CD4-positive, alpha-beta T cell treated with Interleukin-12 subunit alpha and Interleukin-12 subunit beta, for 1 hour (primary cell): ENCODE measurements at regions not wholly inside any gene's neighbourhood (a gene's known extent, or its start where the extent isn't known, plus 50 kb on each side); places are given as distances from the start of the nearest gene placed in this dataset.
"Not testable (repeated sequence)": the region's sequence is repeated elsewhere in the genome, so short reads cannot be mapped to it uniquely, and the experiment has no call there.

ENCODE experiments used
- DNase-seq: peaks from one replicate; pipeline ENCODE4 v3.0.0-alpha.2; 2020

DNA sequence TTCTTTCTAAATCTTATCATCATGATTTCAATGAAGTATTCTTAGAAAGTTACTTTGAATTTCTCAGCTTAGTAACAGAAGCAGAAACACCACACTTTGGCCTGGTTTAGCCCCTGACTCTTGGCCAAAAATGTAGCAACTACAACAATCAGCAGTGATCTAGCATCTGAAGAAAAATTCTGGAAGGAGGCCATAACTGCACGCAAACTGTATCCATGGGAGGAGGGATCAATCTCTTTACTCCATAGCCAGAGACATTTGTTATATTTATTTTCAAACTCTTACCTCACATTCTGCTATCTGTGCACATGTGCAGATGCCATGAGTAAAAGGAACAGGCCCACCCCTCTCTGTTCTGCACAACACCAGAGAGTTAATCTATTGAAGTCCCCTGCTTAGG lies 251.0 kb upstream of the P2RY1 start:
- DNase-seq, result no peak

DNA sequence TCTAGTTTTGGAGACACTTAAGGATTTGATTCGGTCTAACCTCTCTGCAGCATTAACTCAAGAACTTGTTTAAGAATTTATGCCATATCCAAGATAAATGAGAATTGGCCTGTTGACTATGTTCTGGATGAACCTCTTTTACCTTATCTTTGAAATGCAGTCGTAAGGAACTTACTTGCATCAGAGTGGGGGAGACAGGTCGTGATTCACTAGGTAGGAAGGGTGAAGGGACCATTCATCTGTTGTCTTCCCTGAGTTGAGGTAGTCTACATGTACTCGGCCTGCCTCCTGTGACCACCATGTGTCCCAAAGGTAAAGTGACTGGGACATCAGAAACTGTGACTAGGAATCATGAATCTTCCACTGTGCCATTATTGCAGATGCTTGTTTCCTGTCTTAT lies 248.0 kb upstream of the P2RY1 start:
- no peak for DNase-seq

DNA sequence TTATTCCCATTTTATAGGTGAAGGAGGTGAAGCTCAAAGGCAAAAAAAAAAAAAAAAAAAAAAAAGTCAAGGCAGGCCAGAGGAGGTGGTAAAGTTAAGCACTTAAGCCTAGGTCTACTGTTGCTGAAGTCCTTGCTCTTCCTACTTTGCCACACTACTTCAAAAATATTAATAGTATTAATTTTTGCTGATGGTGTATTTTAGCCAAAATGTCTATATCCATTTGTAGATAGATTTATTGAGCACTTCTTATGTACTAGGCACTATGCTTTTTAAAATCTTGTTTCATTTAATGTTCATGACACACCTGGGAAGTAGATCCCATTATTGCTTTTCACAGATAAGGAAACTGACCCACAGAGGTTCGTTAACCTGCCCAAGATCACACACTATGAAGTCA lies 247.1 kb upstream of the P2RY1 start:
- no peak for DNase-seq

DNA sequence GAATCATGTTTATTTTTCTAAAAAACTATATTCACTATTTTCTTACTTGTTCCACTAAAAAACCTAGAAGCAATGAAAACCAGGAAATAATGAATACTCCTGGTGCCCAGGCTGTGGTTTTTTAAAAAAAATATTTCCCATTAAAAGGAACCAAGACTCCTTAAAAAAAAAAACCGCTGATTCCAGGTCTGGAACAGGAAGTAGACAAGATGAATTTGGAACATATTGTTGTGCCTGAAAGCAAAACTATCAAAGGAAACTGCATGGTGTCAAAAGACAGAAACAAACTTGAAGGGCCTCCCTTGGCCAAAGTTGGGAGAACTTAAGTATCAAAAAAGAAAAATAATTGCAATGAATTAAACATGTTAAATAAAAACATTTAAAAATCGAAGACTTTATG lies 245.3 kb upstream of the P2RY1 start:
- DNase-seq, result no peak

DNA sequence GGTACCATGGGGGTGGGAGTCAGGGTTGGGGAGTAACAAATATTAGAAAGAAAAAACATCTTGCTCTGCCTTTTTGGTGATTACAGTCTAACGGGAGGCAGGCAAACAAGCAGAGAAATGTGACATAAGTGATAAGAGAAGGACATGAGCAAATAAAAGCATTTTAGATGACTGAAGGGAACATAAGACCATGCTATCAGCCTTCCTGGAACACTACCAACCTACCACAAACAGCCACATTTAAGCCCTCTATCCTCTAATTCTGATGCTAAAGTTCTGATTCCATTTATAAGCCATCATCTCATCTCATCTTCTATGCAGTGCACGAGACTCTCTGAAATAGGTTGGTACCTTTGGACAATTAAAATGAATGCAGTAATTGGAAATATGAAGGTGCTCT lies 243.4 kb upstream of the P2RY1 start:
- DNase-seq, result no peak

DNA sequence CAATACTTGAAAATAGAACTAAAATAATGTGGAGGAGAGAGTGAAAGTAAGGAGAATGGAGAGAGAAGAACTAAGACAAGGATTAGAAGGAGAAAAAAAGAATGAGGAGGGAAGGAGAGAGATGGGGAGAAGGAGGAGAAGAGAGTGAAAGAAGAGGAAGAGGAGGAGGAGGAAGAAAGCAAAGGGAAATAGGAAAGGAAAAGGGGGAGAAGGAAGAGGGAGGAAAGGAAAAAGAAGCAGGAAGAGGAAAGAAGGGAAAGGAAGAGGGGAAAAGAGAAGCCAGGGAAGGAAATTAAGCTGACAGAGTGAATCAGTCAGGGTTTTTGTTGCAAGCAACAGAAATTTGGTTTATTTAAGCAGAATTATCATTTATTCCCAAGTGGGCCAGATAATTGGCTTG lies 241.7 kb upstream of the P2RY1 start:
- DNase-seq, result no peak

DNA sequence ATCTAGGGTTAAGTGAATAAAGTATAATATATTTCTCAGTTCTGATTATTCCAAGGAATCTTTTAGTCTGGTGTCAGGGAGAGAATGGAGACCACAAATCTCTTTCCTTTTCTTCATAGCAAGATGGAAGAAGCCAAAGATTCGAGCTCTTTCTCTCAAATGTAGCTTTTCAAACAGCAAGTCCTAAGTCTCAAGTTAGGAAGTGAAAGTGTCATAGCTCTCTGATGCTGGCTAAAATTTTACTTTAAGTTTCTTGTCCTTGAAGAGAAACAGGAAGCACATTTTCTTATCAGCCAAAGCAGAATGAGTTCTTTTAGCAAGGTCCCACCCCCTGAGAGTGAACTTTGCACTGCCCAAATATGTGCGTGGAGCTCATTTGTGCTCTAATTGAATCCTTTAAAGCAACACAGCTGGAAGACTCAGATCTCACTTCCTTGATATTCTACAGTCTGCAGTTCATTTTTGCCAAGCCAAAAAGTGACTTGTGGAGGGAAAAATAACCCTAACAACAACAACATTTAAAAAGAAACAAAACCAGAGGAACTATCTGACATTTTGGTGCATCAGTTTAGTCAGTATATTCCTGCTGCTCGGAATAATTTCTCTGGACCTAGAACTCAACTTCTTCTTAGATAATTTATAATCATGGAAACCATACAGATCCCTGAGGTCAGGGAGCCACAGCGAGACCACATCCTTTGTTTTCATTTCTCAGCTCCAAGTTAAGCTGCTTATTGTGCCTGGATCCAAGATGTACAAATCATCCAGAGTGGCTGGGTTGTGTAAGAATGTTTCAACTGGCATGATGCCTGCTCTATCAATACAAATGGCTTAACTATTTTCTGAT lies 238.7 kb upstream of the P2RY1 start:
- peak; percentile 1 for DNase-seq

DNA sequence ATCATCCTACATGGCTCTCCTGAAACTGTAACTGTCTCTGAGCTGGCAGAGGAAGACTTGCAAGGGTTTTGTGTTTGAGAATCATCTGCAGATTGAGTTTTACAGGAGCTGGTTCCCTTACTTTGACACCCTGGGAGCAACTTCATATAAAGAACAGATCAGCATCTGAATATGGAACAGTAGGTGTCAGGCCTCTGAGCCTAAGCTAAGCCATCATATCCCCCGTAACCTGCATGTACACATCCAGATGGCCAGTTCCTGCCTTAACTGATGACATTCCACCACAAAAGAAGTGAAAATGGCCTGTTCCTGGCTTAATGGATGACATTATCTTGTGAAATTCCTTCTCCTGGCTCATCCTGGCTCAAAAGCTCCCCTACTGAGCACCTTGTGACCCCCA lies 238.1 kb upstream of the P2RY1 start:
- not testable (repeated sequence) for DNase-seq

DNA sequence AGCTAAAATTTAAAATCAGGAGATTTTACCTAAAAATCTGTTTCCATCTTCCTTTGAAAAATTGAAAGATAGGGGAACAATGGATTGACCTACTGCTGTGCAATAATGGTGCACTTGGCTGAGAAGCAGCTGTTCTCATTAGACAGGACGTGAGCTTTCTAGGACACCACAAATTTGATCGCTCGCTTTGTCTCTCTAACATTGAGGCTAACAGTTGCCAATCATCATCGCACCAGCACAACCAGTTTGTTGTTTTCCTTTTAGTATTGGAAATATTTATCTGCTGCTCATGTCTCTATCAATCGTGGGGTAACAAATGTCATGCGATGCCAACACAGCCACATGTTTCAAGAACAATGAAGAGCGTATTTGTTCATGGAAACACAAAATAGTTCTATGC lies 228.8 kb upstream of the P2RY1 start:
- no peak for DNase-seq

DNA sequence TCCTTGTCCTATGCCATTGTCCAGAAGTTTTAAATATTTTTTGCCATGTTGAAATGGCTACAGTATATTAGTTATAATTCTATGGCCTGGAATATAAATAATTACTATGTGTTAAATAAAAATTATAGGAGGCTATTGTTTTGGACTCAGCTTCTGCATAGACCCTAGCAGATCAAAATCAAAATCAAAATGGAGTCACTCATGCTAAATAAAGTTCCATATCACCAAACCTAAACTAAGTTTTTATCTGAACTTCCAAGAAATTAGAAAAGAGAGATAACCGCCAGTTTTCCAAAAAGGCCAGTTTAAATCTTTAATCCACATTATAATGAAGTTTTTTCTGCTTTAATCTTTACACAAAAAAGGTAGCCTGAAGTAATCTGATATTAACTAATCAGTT lies 227.8 kb upstream of the P2RY1 start:
- no peak for DNase-seq

DNA sequence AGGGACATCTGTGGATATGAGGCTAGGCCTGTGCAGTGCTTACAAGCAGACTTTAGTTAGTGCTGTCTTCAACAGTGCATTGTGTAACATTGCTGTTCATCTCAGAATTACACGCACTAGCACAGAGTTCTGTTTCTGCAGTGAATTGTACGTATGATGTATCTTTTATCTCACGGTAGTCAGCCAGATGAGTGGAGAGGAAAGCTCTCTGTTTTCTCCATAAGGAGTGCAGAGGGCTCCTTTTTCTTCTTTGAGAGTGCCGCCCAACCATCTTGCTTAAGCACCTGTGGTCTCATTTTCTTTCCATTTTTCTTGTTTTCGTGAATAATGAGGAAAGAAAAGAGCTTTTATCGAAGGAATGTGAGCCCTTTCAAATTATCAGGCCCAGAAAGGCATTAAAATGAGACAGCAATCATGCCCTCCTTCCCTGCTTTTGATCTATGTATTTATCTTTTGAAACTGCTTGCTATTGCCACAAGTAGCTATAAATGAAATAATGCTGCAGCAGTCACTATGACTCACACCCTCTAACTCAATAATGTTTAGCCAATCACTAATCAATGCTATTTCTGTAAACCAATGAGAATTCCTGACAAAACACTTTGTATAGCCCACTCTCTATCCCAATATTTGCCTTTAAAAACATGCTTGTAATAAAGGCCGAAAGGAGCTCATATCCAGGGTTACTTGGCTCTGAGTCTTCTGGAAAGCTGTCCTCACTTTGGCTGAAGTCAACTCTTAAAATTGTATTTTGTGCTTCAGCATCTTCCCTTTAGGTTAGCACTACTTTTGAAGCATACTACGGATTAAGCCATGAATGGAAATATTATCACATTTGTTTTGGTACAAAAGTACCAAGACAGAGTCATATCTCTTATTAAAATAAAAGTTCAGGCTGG lies 226.0 kb upstream of the P2RY1 start:
- DNase-seq, result no peak

DNA sequence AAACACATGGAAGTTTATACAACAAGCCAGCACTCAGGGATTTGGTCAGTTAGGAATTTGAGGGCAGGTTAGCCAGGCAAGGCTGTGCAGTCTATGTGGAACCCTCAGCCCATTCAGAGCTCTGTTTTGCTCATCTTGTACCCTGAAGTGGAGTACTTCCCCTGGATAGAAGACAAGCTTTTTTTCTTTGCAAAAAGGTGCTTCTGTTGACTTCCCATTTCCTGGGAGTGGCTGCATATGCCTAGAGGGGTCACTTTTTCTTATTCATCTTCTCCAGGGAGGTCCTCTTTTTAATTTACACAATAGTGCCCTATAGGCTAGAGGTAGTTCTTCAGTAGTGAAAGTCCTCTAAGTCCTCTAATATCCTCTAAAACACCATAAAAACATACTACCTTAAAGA lies 225.0 kb upstream of the P2RY1 start:
- no peak for DNase-seq

DNA sequence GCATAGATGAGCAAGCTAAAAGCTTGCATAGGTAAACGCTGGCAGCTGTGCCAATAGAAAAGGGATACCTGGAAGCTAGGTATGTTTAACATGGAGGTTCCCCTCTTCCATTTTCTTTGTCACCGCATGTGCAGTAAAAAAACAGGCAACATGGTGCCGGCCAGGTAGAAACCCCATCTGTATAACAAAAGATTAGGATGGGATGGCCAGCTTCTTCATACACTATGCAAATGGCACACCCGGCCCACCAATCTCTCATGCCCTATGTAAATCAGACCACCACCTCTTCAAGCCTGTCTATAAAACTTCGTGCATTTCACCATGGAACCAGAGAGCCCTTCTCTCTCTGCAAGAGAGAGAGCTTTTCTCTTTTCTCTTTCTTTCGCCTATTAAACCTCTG lies 224.3 kb upstream of the P2RY1 start:
- DNase-seq, result no peak

DNA sequence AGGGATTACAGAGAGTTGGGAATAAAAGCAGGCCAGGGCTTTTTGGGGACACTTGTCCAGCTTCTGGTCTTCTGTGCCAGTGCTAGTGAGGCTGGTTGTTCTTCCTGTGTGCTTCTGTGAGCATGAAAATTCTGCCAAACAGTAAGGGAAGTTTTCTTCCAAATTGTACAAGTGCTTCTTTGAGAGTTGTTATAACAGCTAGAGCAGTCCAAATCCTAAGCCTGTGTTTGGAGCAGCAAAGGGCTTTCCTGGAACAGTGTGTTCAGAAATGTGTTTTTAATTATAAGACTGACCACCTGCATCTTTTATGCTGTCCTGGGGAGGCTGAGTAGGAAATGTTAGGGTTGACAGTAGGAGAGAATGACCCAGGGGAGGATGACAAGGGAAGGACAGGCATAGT lies 223.0 kb upstream of the P2RY1 start:
- DNase-seq, result no peak

DNA sequence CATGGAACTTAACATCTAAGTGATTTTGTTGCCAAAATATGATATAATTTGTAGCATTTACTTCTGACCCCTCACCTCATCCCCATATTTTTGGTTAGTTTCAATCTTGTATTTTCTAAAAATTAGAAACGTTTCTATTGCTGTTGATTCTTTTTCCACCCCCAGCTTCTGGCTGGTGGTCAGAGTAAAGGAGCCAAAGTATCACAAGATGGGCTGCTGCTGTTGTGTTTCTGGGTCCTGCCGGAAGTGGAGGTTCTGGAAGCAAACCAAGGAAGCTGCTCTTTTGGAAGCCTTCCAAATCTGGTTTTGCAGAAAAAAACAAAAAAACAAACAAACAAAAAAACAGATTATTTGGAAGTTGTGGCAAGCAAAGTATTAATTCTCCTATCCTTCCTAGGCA lies 221.1 kb upstream of the P2RY1 start:
- no peak for DNase-seq

DNA sequence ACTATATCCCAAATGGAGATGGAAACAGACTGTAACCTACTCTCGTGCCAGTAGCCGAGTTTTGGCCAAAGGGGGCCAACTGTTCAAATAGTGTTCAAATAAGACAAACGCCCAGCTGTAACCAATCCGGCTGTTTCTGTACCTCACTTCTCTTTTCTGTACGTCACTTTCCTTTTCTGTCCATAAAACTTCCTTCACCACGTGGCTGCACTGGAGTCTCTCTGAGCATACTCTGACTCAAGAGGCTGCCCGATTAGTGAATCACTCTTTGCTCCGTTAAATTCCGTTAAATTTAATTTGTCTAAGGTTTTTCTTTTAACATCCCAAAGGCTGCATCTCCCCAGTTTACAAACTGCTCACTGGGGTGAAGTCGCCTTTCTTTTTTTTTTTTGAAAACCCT lies 219.2 kb upstream of the P2RY1 start:
- no peak for DNase-seq

DNA sequence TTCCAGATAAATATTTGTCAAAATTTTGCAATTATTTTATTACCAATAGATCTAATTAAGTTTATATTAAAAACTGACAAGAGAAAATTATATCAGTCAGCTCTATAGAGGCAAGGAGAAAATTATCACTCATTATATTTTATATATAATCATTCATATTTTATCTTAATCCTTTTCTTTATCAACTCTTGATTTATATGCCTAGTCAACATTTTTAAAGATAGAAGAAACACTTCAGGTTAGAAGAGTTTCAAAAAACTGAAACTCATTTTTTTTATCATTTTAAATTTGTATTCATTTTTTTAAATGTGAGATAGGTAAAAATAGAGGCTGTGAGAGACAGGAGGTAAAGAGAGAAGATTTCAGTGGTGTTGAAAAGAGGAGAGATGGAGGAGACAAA lies 217.3 kb upstream of the P2RY1 start:
- DNase-seq, result no peak

DNA sequence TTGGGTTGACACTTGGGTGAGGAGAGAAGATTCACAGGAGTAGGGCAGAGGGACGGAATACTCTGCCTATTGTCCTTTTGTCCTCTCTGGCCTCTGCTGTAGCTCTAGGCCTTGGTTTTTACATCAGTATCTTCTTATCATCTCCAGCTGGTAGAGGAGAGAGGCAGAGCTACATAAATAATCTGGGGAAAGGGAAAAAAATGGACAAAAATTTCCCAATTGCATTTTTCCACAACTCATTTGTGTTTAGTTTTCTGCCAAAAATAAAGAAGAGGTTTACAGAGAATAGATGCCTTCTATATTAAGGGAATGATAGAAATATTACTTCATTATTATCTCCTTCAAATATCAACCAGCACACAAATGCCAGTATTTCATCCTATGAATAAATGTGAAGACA lies 216.4 kb upstream of the P2RY1 start:
- DNase-seq, result no peak

DNA sequence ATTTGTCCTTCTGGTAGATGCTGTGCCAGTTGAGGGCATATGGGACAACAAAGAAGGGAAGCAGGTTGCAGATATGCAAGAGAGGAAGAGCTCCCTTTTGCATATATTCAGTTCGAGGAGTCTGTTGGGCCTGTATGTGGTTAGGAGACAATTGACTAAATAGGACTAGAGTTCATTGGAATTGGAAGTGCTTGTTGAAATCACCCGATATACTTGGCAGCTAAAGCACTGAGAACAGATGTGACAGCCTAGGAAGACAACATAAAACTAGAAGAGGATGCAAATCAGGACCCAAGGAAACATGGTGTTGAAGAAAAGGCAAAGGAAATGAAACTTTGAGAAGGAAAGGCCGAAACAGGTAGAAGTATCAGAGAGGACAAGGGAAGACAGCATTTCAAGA lies 215.2 kb upstream of the P2RY1 start:
- no peak for DNase-seq

DNA sequence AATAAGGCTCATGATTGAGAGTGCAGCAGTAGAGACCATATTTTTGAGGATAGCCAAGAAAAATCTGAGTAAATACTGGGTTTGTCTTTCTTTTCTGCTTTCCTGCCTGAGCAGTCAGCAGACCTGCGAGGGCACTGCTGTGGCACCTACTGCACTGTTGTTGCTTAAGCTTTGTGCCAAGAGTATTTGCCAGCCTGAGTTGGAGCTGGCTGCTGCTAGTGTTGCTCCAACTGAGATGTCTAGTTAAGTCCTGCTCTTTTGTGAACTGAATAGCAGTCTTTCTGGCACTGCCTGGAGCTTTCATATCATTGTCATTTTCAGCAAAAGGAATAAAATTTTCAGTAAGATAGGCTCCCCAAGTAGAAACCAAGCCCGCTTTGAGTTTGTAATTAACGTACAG lies 214.5 kb upstream of the P2RY1 start:
- no peak for DNase-seq

DNA sequence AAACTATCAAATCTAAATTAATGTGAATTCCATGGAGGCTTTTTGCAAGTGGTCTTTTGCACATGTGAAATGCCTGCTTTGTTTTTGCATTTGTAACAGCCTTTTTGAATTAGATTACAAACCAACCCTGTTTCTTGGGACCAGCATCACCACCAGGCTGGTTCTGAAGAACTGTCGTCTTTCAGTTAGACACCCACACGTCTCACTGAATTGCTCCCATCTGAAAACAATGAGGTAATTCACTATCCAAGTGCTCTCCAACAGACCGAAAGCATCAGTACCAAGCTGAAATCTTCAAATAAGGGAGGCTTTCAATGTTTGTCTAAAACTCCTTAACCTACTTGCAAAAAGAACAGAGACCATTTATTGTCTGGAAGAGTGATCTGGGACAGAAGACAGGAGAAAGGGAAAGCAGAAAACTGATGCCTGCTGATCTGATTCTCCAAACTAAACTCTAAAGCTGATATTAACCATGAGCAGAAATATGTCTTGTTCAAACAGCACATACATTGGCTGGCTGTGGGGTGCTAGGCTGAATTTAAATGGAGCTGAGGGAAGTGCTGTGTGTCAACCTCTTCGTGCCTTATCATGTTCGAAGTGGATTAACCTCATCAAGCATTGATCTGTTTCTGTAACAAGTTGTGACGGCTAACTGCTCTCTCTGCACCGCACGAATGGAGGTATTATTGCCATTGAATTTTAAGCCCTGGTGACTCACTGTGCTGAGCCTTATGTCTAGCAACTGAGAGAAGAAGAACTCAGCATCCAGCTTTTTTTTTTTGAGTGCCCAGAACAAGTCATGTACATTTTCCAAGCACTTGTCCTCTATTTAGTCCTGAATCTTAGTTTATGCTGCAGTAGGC lies 213.7 kb upstream of the P2RY1 start:
- DNase-seq, result no peak

DNA sequence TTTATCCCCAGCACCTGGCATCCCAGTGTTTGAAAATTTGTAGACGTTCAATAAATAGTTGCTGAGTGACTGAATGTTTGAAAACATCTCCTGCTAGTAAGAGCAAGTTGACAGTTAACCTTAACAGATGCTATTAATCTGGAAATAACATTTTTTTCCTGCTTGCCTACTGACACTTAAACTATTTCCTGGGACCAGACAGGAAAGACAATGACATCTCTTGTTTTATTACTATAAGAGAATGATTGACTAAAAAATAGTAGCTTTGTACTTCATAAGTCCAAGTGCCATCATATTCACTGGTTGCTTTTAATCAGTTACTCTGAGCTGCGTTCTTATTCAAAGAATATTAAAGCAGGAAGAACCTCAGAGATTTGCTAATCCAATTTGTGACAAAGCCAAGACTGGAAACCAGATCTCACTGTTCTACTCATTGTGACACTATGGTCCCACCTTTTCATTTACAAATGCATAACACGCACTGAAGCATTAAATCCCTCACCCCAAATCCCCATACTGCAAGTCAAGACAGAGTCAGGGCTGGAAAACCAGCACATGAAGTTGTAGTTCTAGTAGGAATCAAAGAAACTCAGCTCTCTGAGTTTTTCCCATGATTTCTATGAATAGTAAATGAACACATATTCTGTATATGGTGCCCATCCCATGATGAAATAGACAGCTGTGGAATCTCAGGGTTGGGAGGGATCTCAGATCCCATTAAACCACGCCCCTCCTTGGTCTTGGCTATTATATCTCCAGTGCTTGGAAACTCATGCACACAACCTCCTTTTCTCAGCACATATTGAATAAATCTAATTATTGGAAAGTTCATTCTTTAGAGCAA lies 212.7 kb upstream of the P2RY1 start:
- no peak for DNase-seq

DNA sequence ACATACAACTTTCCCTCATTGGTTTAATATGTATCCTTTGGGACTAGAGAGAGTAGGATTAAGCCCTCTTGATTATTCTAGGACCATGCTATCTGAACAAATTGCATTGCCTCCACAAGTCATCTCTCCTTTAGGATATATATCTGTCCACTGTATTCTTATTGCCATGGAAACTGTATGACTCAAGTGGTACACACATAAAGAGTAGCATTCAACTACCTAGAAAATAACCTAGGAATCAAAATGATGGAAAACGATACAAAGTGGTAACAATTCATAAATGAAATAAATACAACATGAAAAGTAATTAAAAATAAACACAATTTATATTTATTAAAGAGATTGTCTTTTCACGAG lies 212.1 kb upstream of the P2RY1 start:
- no peak for DNase-seq
